ENCODE measurements at regions not wholly inside any gene's neighbourhood (a gene's known extent, or its start where the extent isn't known, plus 50 kb on each side); places are given as distances from the start of the nearest gene placed in this dataset.

- FAIRE-seq, result no peak
- no peak for TF ChIP-seq CTCF (IDR thresholded peaks at IDR 0.05; ENCODE audit: insufficient read depth, missing control alignments)
- no peak for DNase-seq (ENCODE audit: insufficient read length, low spot score)
These were observed 50.3 kb upstream of the FIBIN start for GRCh38 chr11:26943636-26944035.
